NB4 (cell line): ENCODE measurements at regions not wholly inside any gene's neighbourhood (a gene's known extent, or its start where the extent isn't known, plus 50 kb on each side); places are given as distances from the start of the nearest gene placed in this dataset.
A peak's percentile ranks its signal among the peaks of the same experiment; 100 is the strongest.

Experiments
- DNase-seq: peaks from one replicate; pipeline ENCODE4 v3.0.0; 2010; ENCODE audit warnings: low read depth
- H3K4me3 ChIP-seq: one replicate; pipeline ENCODE4 v1.5.1; 2011; ENCODE audit warnings: mild to moderate bottlenecking, low read depth, low read length, moderate library complexity
- CTCF ChIP-seq: IDR thresholded peaks from one replicate; pipeline ENCODE4 v1.5.1; 2012; ENCODE audit warnings: low read depth, low read length
- MAX ChIP-seq: IDR thresholded peaks from 2 replicates; pipeline ENCODE4 v1.6.1; 2011; ENCODE audit warnings: low read depth, low read length
- MYC ChIP-seq: IDR thresholded peaks from 2 replicates; pipeline ENCODE4 v1.6.1; 2011; ENCODE audit warnings: low read depth, low read length
- POLR2A ChIP-seq: IDR thresholded peaks from 2 replicates; pipeline ENCODE4 v1.6.1; 2011; ENCODE audit warnings: mild to moderate bottlenecking; ENCODE audit not compliant: insufficient read length; ENCODE audit errors: extremely low read depth

- DNase-seq, result no peak
Observed at GRCh38 chr5:155134130-155134529, 120.6 kb downstream of the KIF4B start.

GRCh38 chr5:155136216-155136850, 122.8 kb downstream of the KIF4B start:
- TF ChIP-seq CTCF (no peak), MAX (no peak), POLR2A (no peak), MYC (no peak)
- H3K4me3 ChIP-seq, result no peak overlapping the region
- no peak for DNase-seq

More at GRCh38 chr5:155134130-155134529, 120.6 kb downstream of the KIF4B start:
- no peak for TF ChIP-seq CTCF
- no peak for TF ChIP-seq MAX
- no peak for TF ChIP-seq MYC
- no peak for TF ChIP-seq POLR2A
- H3K4me3 ChIP-seq, result no peak overlapping the region

GRCh38 chr5:155137683-155138082, 124.1 kb downstream of the KIF4B start:
- no peak for DNase-seq
- TF ChIP-seq POLR2A, result no peak
- TF ChIP-seq MAX, result no peak
- TF ChIP-seq MYC, result no peak
- no peak for TF ChIP-seq CTCF
- no peak overlapping the region for H3K4me3 ChIP-seq

- no peak for DNase-seq
- no peak for TF ChIP-seq MAX
- no peak for TF ChIP-seq MYC
- TF ChIP-seq POLR2A, result no peak
- TF ChIP-seq CTCF, result no peak
- no peak overlapping the region for H3K4me3 ChIP-seq
Observed at GRCh38 chr5:155140646-155141045, 127.1 kb downstream of the KIF4B start.

- no peak for TF ChIP-seq CTCF
- no peak for TF ChIP-seq MAX
- TF ChIP-seq MYC, result no peak
- no peak for TF ChIP-seq POLR2A
- no peak overlapping the region for H3K4me3 ChIP-seq
- DNase-seq, result no peak
Observed at GRCh38 chr5:155144956-155145355, 131.4 kb downstream of the KIF4B start.

GRCh38 chr5:155147222-155147621, 133.7 kb downstream of the KIF4B start:
- DNase-seq, result peak; percentile 18
- no peak for TF ChIP-seq MYC
- TF ChIP-seq MAX, result no peak
- TF ChIP-seq POLR2A, result no peak
- TF ChIP-seq CTCF, result peak; percentile 13
- no peak overlapping the region for H3K4me3 ChIP-seq
